Gastroesophageal sphincter (tissue), 4 donors: ENCODE measurements at regions not wholly inside any gene's neighbourhood (a gene's known extent, or its start where the extent isn't known, plus 50 kb on each side); places are given as distances from the start of the nearest gene placed in this dataset.

Source experiments
- ATAC-seq: fragments of 150-250 bp; one replicate; pipeline ENCODE4 v1.9.1; 2016; ENCODE audit warnings: mild to moderate bottlenecking, moderate library complexity
- H3K27ac ChIP-seq, 4 donors: fragments of 200-600 bp; sonication (generic) in 3 of 4; 1 replicate in 3 of 4; 2 replicates in 1 of 4; pipeline ENCODE4 v1.5.1; 2016 to 2019
- H3K27me3 ChIP-seq: fragments of 200-600 bp; sonication (generic); one replicate; pipeline ENCODE4 v1.5.1; 2019
- H3K36me3 ChIP-seq, 2 donors: fragments of 200-600 bp; sonication (generic); one replicate each; pipeline ENCODE4 v1.5.1; 2019; ENCODE audit warnings: control low read depth in 1 of 2
- H3K4me1 ChIP-seq, 3 donors: fragments of 200-600 bp; sonication (generic); 1 replicate in 2 of 3; 2 replicates in 1 of 3; pipeline ENCODE4 v1.5.1; 2016 to 2019; ENCODE audit warnings: control low read depth in 2 of 3
- H3K4me3 ChIP-seq, 2 donors: fragments of 200-600 bp; sonication (generic); one replicate each; pipeline ENCODE4 v1.5.1; 2019; ENCODE audit warnings: mild to moderate bottlenecking in 1 of 2, moderate library complexity in 1 of 2
- H3K9me3 ChIP-seq, 3 donors: fragments of 200-600 bp; sonication (generic); one replicate each; pipeline ENCODE4 v1.5.1; 2017 to 2019; ENCODE audit warnings: control low read depth in 2 of 3
- EP300 ChIP-seq: sonication (generic); formaldehyde crosslinking; IDR thresholded peaks from one replicate; pipeline ENCODE4 v1.6.1; 2017; ENCODE audit warnings: antibody characterized with exemption, mild to moderate bottlenecking
- POLR2A ChIP-seq, 2 donors: fragments of 450-650 bp; IDR thresholded peaks; one replicate each; pipeline ENCODE4 v1.6.1; 2017; ENCODE audit warnings: antibody characterized with exemption in 2 of 2, mild to moderate bottlenecking in 2 of 2, moderate library complexity in 1 of 2
- POLR2AphosphoS5 ChIP-seq: sonication (generic); formaldehyde crosslinking; IDR thresholded peaks from one replicate; pipeline ENCODE4 v1.6.1; 2017; ENCODE audit warnings: antibody characterized with exemption
- WGBS, 2 donors: methylation state at CpG; one replicate each; pipeline ENCODE4 v1.1.5; 2018; ENCODE audit warnings: low coverage in 1 of 2; 5-methylcytosine and 5-hydroxymethylcytosine counted together
- TF ChIP-seq, protein P1 (sequence below), 4 experiments: fragments of 200-600 bp in 2 of 4; fragments of 450-650 bp in 2 of 4; sonication (generic) in 1 of 4; IDR thresholded peaks; one replicate each; pipeline ENCODE4 v1.5.1; 2017 to 2019; ENCODE audit warnings: antibody characterized with exemption in 4 of 4, mild to moderate bottlenecking in 2 of 4, moderate library complexity in 2 of 4

DNA sequence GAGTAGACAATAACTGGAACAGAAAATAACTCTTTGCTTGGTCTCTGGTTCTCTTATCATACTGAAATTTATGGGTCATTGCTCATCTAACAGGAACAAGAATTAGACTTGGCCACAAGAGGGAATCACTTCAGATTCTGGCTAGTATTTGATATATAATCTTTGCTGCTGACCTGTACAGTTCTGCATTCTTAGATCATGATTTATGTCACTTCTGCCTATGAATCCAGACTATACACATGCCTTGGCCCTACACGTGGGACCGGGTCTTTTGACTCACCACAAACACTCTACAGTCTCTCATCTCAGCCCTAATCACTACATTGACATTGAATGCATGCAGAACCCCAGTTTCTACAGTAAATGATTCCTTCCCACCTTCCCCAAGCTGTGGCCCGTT, 162.5 kb upstream of the SOX2 start:
- no peaks in the 10 kb centered on the region for H3K27me3 ChIP-seq
- no peak overlapping the region for H3K4me3 ChIP-seq
- H3K36me3 ChIP-seq = no peaks in the 10 kb centered on the region
- 34 to 81% methylated on average over 3 of the region's 3 CpGs for WGBS, 2 donors
- no peak overlapping the region for H3K27ac ChIP-seq
- ATAC-seq = no peak
- H3K9me3 ChIP-seq = no peaks in the 10 kb centered on the region
- H3K4me1 ChIP-seq = no peaks in the 10 kb centered on the region
- TF ChIP-seq POLR2AphosphoS5 (no peak), EP300 (no peak), POLR2A (IDR thresholded peaks at IDR 0.05) (no peak)
- TF ChIP-seq, protein P1, sequence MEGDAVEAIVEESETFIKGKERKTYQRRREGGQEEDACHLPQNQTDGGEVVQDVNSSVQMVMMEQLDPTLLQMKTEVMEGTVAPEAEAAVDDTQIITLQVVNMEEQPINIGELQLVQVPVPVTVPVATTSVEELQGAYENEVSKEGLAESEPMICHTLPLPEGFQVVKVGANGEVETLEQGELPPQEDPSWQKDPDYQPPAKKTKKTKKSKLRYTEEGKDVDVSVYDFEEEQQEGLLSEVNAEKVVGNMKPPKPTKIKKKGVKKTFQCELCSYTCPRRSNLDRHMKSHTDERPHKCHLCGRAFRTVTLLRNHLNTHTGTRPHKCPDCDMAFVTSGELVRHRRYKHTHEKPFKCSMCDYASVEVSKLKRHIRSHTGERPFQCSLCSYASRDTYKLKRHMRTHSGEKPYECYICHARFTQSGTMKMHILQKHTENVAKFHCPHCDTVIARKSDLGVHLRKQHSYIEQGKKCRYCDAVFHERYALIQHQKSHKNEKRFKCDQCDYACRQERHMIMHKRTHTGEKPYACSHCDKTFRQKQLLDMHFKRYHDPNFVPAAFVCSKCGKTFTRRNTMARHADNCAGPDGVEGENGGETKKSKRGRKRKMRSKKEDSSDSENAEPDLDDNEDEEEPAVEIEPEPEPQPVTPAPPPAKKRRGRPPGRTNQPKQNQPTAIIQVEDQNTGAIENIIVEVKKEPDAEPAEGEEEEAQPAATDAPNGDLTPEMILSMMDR (IDR thresholded peaks at IDR 0.05) = no peak

DNA sequence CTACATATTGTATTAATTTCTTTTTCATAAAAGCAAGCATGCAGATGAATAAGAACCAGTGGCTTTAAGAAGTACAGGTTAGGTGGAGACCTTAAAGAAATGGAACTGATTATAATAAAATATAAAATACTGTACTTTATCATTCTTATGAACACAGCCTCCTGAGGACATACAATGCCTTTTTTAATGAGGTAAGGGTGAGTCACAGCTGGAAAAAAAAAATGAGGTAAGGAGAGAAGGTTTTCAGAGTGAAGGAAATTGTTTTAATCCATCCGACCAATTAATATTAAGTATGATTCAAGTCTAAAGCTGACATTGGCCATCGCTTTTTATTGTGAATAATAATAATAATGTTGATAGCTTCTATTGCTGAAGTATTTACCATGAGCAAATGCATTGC, 170.3 kb upstream of the SOX2 start:
- Histone ChIP-seq H3K4me1 (no peaks in the 10 kb centered on the region), H3K9me3 (no peaks in the 10 kb centered on the region), H3K27ac (no peak overlapping the region), H3K36me3 (no peaks in the 10 kb centered on the region), H3K27me3 (no peaks in the 10 kb centered on the region), H3K4me3 (no peak overlapping the region)
- no peak for ATAC-seq
- 91% methylated on average over 2 of the region's 2 CpGs for WGBS, 2 donors
- TF ChIP-seq POLR2A (IDR thresholded peaks at IDR 0.05) = no peak
- TF ChIP-seq POLR2AphosphoS5 = no peak
- no peak for TF ChIP-seq EP300
- TF ChIP-seq, protein P1 (IDR thresholded peaks at IDR 0.05) = no peak

DNA sequence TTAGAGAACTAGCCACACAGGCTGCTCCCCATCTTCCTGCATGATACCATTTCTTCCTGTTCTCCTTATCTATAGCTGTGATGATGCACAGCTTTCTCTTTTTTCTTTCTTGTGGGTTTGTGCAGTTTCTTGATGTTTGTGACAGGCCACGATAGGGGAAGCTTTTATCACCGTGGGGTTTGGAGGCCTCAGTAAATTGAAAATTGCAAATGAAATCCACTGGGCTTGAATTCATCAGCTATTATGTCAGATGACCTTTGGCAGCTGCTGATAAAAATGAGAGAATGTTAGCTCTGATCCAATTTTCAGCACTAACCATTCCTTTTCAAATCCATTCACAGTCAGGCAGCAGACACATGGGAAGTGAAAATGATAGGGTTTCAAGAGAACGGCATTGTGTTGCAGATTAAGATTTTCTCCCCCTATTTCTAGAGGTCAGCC, 176.9 kb upstream of the SOX2 start:
- Histone ChIP-seq H3K4me1 (no peaks in the 10 kb centered on the region), H3K9me3 (no peaks in the 10 kb centered on the region), H3K27me3 (no peaks in the 10 kb centered on the region), H3K27ac (no peak overlapping the region), H3K36me3 (no peaks in the 10 kb centered on the region), H3K4me3 (no peak overlapping the region)
- 26 to 57% methylated on average over 2 to 3 of the region's 3 CpGs for WGBS, 2 donors
- no peak for TF ChIP-seq EP300
- no peak for ATAC-seq

DNA sequence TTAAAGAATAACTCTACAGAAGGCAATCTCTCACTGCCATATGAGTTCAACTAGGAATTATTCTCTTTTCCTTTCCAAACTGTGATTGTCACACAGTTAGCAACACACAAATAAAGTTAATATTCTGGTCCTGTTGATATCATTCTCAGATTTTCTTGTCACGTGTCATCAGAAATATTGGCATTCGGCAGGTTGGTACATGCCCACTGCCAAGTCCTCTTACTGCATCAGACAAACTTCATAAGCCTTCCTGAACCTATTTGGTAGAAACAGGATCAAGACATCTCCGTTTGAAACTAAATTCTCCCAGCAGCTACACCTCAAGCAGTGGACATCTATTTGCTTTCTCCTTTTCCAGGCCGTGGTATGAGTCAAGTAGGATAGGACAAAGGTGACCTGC, 177.9 kb upstream of the SOX2 start:
- Histone ChIP-seq H3K4me3 (no peak overlapping the region), H3K27me3 (no peaks in the 10 kb centered on the region), H3K4me1 (no peaks in the 10 kb centered on the region), H3K36me3 (no peaks in the 10 kb centered on the region), H3K9me3 (peaks cover 0 to 1% (median 0%) of the 10 kb centered on the region in 3 donors), H3K27ac (no peak overlapping the region)
- 43 to 58% methylated on average over 4 of the region's 4 CpGs for WGBS, 2 donors
- no peak for ATAC-seq
- TF ChIP-seq, protein P1 (IDR thresholded peaks at IDR 0.05) = no peak
- no peak for TF ChIP-seq POLR2A (IDR thresholded peaks at IDR 0.05)
- TF ChIP-seq EP300 = no peak
- TF ChIP-seq POLR2AphosphoS5 = no peak

DNA sequence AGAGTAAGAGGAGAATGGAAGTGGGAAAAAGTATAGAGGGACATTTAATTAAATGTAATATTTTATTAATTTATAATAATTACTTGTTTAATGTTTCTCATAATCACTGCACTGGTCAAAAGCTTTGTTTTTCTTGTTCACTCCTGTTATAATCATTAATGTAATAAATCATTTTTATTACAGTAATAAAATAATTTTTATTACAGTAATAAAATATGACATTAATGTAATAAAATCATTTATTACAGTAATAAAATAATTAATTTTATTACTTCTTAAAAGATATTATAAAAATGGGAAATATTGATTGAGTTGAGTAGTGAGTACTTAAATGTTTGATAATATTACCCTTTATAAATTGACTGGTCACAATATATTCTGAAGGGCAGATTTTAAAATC, 181.1 kb upstream of the SOX2 start:
- H3K27ac ChIP-seq = no peak overlapping the region
- H3K27me3 ChIP-seq = no peaks in the 10 kb centered on the region
- no peak overlapping the region for H3K4me3 ChIP-seq
- H3K36me3 ChIP-seq = no peaks in the 10 kb centered on the region
- peaks cover 0 to 19% (median 0%) of the 10 kb centered on the region in 3 donors for H3K9me3 ChIP-seq
- no peaks in the 10 kb centered on the region for H3K4me1 ChIP-seq
- ATAC-seq = no peak
- TF ChIP-seq POLR2A (IDR thresholded peaks at IDR 0.05) = no peak
- TF ChIP-seq, protein P1 (IDR thresholded peaks at IDR 0.05) = no peak
- TF ChIP-seq EP300 = no peak
- TF ChIP-seq POLR2AphosphoS5 = no peak

DNA sequence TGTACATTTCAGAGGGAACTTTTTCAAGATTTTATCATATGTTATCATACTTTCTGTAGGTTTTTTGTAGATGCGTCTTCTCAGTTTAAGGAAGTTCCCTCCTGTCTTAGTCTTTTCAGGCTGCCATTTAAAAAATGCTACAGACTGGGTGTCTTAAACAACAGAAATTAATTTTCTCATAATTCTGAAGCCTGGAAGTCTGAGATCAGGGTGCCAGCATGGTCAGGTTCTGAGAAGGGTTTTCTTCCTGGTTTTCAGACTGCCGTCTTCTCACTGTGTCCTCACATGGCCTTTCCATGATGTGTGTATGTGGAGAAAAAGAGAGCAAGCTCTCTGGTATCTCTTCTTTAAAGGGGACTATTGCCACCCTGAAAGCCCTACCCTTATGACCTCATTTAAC, 189.9 kb upstream of the SOX2 start:
- peaks cover 0 to 30% (median 0%) of the 10 kb centered on the region in 3 donors for H3K9me3 ChIP-seq
- no peak overlapping the region for H3K4me3 ChIP-seq
- no peaks in the 10 kb centered on the region for H3K27me3 ChIP-seq
- no peaks in the 10 kb centered on the region for H3K36me3 ChIP-seq
- no peak overlapping the region for H3K27ac ChIP-seq
- no peak for ATAC-seq
- 86 to 95% methylated on average over 2 of the region's 2 CpGs for WGBS, 2 donors
- no peak for TF ChIP-seq POLR2A (IDR thresholded peaks at IDR 0.05)
- no peak for TF ChIP-seq POLR2AphosphoS5
- TF ChIP-seq, protein P1 (IDR thresholded peaks at IDR 0.05) = no peak
- TF ChIP-seq EP300 = no peak
- no peaks in the 10 kb centered on the region for H3K4me1 ChIP-seq
